DND-41 (cell line): ENCODE measurements at regions not wholly inside any gene's neighbourhood (a gene's known extent, or its start where the extent isn't known, plus 50 kb on each side); places are given as distances from the start of the nearest gene placed in this dataset.
"Not testable (repeated sequence)": the region's sequence is repeated elsewhere in the genome, so short reads cannot be mapped to it uniquely, and the experiment has no call there.

Experiments used
- ATAC-seq: fragments of 200-7000 bp; cut with Tn5 transposase; 3 replicates; pipeline ENCODE4 v1.9.1; 2021; ENCODE audit warnings: low read depth; ENCODE audit not compliant: insufficient read depth
- DNase-seq: peaks from one replicate; pipeline ENCODE4 v3.0.0-alpha.2; 2020
- H2AFZ ChIP-seq: 2 replicates; pipeline ENCODE4 v1.6.0; 2012; ENCODE audit warnings: low read depth, low read length
- H3K27ac ChIP-seq: 2 replicates; pipeline ENCODE4 v1.5.1; 2012; ENCODE audit warnings: low read length, inconsistent platforms
- H3K27me3 ChIP-seq: fragments of 200-600 bp; sonication (generic); 2 replicates; pipeline ENCODE4 v1.6.0; 2012; ENCODE audit warnings: low read length, mild to moderate bottlenecking, inconsistent platforms; ENCODE audit not compliant: insufficient read depth, poor library complexity
- H3K36me3 ChIP-seq: 2 replicates; pipeline ENCODE4 v1.5.1; 2012; ENCODE audit warnings: low read length, inconsistent platforms; ENCODE audit not compliant: insufficient read depth
- H3K4me1 ChIP-seq: 2 replicates; pipeline ENCODE4 v1.5.1; 2012; ENCODE audit warnings: mild to moderate bottlenecking, low read length; ENCODE audit not compliant: insufficient read depth
- H3K4me2 ChIP-seq: 2 replicates; pipeline ENCODE4 v1.6.0; 2012; ENCODE audit warnings: mild to moderate bottlenecking, moderate library complexity, low read length, inconsistent platforms; ENCODE audit not compliant: insufficient read depth
- H3K4me3 ChIP-seq, 2 experiments: fragments of 200-600 bp in 1 of 2; shearing (Covaris generic) in 1 of 2; 2 replicates each; pipeline ENCODE4 v1.5.1; 2012 to 2016; ENCODE audit warnings: inconsistent platforms in 2 of 2, low read length in 2 of 2, mild to moderate bottlenecking in 2 of 2, low read depth in 1 of 2, moderate library complexity in 1 of 2
- H3K79me2 ChIP-seq: 2 replicates; pipeline ENCODE4 v1.6.0; 2012; ENCODE audit warnings: low read length, inconsistent platforms; ENCODE audit not compliant: insufficient read depth
- H3K9ac ChIP-seq: 2 replicates; pipeline ENCODE4 v1.6.0; 2012; ENCODE audit warnings: low read depth, mild to moderate bottlenecking, inconsistent platforms, low read length, moderate library complexity
- H3K9me3 ChIP-seq: 2 replicates; pipeline ENCODE4 v1.5.1; 2012; ENCODE audit warnings: low read length, moderate library complexity, mild to moderate bottlenecking, inconsistent platforms; ENCODE audit not compliant: insufficient read depth, severe bottlenecking
- H4K20me1 ChIP-seq: 2 replicates; pipeline ENCODE4 v1.6.0; 2012; ENCODE audit warnings: low read length; ENCODE audit not compliant: insufficient read depth
- CTCF ChIP-seq: IDR thresholded peaks from 2 replicates; pipeline ENCODE4 v1.5.1; 2012; ENCODE audit warnings: borderline replicate concordance, low read length, moderate library complexity, mild to moderate bottlenecking; ENCODE audit not compliant: poor library complexity, severe bottlenecking; ENCODE audit errors: extremely low read depth
- EZH2 ChIP-seq: IDR thresholded peaks from 3 replicates; pipeline ENCODE4 v1.6.1; 2012; ENCODE audit warnings: borderline replicate concordance, low read depth, mild to moderate bottlenecking, moderate library complexity, low read length, inconsistent platforms; ENCODE audit not compliant: severe bottlenecking

- no peak overlapping the region for H3K4me2 ChIP-seq
- ATAC-seq (no peak), DNase-seq (no peak)
- H3K79me2 ChIP-seq, result no peaks in the 10 kb centered on the region
- no peak overlapping the region for H3K27ac ChIP-seq
- H3K9ac ChIP-seq, result no peak overlapping the region
- H4K20me1 ChIP-seq, result no peaks in the 10 kb centered on the region
- TF ChIP-seq CTCF, result no peak
- no peak for TF ChIP-seq EZH2
- H3K4me1 ChIP-seq, result no peaks in the 10 kb centered on the region
- no peaks in the 10 kb centered on the region for H3K9me3 ChIP-seq
- H3K4me3 ChIP-seq, result no peak overlapping the region
- no peaks in the 10 kb centered on the region for H3K36me3 ChIP-seq
- no peak overlapping the region for H2AFZ ChIP-seq
- no peaks in the 10 kb centered on the region for H3K27me3 ChIP-seq
Observed at GRCh38 chr1:95534985-95535384, 301.0 kb downstream of the RWDD3 start.

GRCh38 chr1:95535614-95536013 is 301.6 kb downstream of the RWDD3 start:
- no peak for DNase-seq
- Histone ChIP-seq H3K4me2 (no peak overlapping the region), H3K4me1 (no peaks in the 10 kb centered on the region), H3K79me2 (no peaks in the 10 kb centered on the region), H3K9me3 (no peaks in the 10 kb centered on the region), H3K9ac (no peak overlapping the region), H3K36me3 (no peaks in the 10 kb centered on the region), H4K20me1 (no peaks in the 10 kb centered on the region), H2AFZ (no peak overlapping the region), H3K27me3 (no peaks in the 10 kb centered on the region), H3K27ac (no peak overlapping the region), H3K4me3 (no peak overlapping the region)
- no peak for TF ChIP-seq CTCF
- TF ChIP-seq EZH2, result no peak
- no peak for ATAC-seq

DNA sequence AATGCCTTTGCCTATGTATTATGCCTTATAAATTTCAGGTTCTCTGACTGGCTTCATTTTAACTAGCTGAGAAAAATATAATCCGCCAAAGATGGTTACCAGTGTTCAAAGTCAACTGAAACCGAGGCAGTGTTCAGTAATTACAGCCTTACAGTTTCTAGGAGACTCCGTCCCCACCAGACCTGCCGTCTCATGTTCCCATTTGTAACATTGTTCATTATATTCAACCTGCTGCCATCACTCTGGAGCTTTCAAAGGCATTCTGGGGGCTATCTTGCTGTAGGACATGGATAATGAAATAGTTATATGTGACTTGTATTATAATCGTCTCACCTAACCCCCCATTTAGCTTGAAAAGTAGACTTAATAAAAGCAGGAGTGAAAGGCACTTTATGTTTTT is 302.5 kb downstream of the RWDD3 start:
- H3K79me2 ChIP-seq, result no peaks in the 10 kb centered on the region
- H3K4me2 ChIP-seq, result no peak overlapping the region
- no peaks in the 10 kb centered on the region for H3K36me3 ChIP-seq
- DNase-seq, result no peak
- no peak overlapping the region for H3K4me3 ChIP-seq
- TF ChIP-seq EZH2, result no peak
- TF ChIP-seq CTCF, result no peak
- H3K27me3 ChIP-seq, result no peaks in the 10 kb centered on the region
- no peaks in the 10 kb centered on the region for H4K20me1 ChIP-seq
- H3K4me1 ChIP-seq, result no peaks in the 10 kb centered on the region
- H2AFZ ChIP-seq, result no peak overlapping the region
- H3K9me3 ChIP-seq, result no peaks in the 10 kb centered on the region
- H3K27ac ChIP-seq, result no peak overlapping the region
- H3K9ac ChIP-seq, result no peak overlapping the region
- ATAC-seq, result no peak

- Histone ChIP-seq H3K4me1 (no peaks in the 10 kb centered on the region), H2AFZ (no peak overlapping the region), H3K4me3 (no peak overlapping the region), H3K9ac (no peak overlapping the region), H3K27me3 (no peaks in the 10 kb centered on the region), H3K4me2 (no peak overlapping the region), H3K79me2 (no peaks in the 10 kb centered on the region), H4K20me1 (no peaks in the 10 kb centered on the region), H3K27ac (no peak overlapping the region), H3K9me3 (no peaks in the 10 kb centered on the region), H3K36me3 (no peaks in the 10 kb centered on the region)
- DNase-seq (no peak), ATAC-seq (no peak)
- no peak for TF ChIP-seq CTCF
- TF ChIP-seq EZH2, result no peak
Observed at GRCh38 chr1:95537176-95537575, 303.2 kb downstream of the RWDD3 start.

- ATAC-seq, H4K20me1 ChIP-seq, H3K79me2 ChIP-seq, H3K4me3 ChIP-seq, H3K27ac ChIP-seq, DNase-seq, H3K36me3 ChIP-seq, H3K4me1 ChIP-seq, H2AFZ ChIP-seq, H3K9me3 ChIP-seq, H3K4me2 ChIP-seq, H3K27me3 ChIP-seq, H3K9ac ChIP-seq: not testable (repeated sequence)
Observed at GRCh38 chr1:95538242-95538641, 304.2 kb downstream of the RWDD3 start.
